GM19372 (cell line): ENCODE measurements at regions not wholly inside any gene's neighbourhood (a gene's known extent, or its start where the extent isn't known, plus 50 kb on each side); places are given as distances from the start of the nearest gene placed in this dataset.

ENCODE experiments used
- ATAC-seq: cut with Tn5 transposase; IDR thresholded peaks from one replicate; pipeline ENCODE4 v1.9.1; 2021; ENCODE audit warnings: mild to moderate bottlenecking, low read depth, moderate library complexity; ENCODE audit not compliant: unreplicated experiment

GRCh38 chr2:5538313-5538712 is 153.9 kb upstream of the SOX11 start:
- ATAC-seq: no peak

- no peak for ATAC-seq
Measured at GRCh38 chr2:5538772-5539171, 153.4 kb upstream of the SOX11 start.

- no peak for ATAC-seq
Measured at GRCh38 chr2:5539282-5540165, 152.7 kb upstream of the SOX11 start.

- ATAC-seq: no peak
Measured at GRCh38 chr2:5540856-5541255, 151.3 kb upstream of the SOX11 start.

- no peak for ATAC-seq
Measured at GRCh38 chr2:5544205-5544786, 147.9 kb upstream of the SOX11 start.

- no peak for ATAC-seq
Measured at GRCh38 chr2:5546181-5546580, 146.0 kb upstream of the SOX11 start.

- ATAC-seq: no peak
Measured at GRCh38 chr2:5548991-5549715, 143.0 kb upstream of the SOX11 start.

- no peak for ATAC-seq
Measured at GRCh38 chr2:5549771-5550170, 142.4 kb upstream of the SOX11 start.

GRCh38 chr2:5555636-5556035 is 136.5 kb upstream of the SOX11 start:
- ATAC-seq: no peak

GRCh38 chr2:5561006-5561405 is 131.2 kb upstream of the SOX11 start:
- no peak for ATAC-seq

GRCh38 chr2:5562426-5562825 is 129.8 kb upstream of the SOX11 start:
- ATAC-seq: no peak

GRCh38 chr2:5562865-5563264 is 129.3 kb upstream of the SOX11 start:
- ATAC-seq: no peak

- no peak for ATAC-seq
Measured at GRCh38 chr2:5563411-5563810, 128.8 kb upstream of the SOX11 start.

- ATAC-seq: no peak
Measured at GRCh38 chr2:5569256-5569655, 122.9 kb upstream of the SOX11 start.

- no peak for ATAC-seq
Measured at GRCh38 chr2:5576015-5576414, 116.2 kb upstream of the SOX11 start.

- ATAC-seq: no peak
Measured at GRCh38 chr2:5587766-5588165, 104.4 kb upstream of the SOX11 start.

- no peak for ATAC-seq
Measured at GRCh38 chr2:5588601-5589000, 103.6 kb upstream of the SOX11 start.

GRCh38 chr2:5589183-5589582 is 103.0 kb upstream of the SOX11 start:
- no peak for ATAC-seq

- no peak for ATAC-seq
Measured at GRCh38 chr2:5590886-5591285, 101.3 kb upstream of the SOX11 start.

- no peak for ATAC-seq
Measured at GRCh38 chr2:5592916-5593315, 99.3 kb upstream of the SOX11 start.

- ATAC-seq: no peak
Measured at GRCh38 chr2:5594249-5594695, 97.9 kb upstream of the SOX11 start.
